Left cardiac atrium (tissue), 4 donors: ENCODE measurements at regions not wholly inside any gene's neighbourhood (a gene's known extent, or its start where the extent isn't known, plus 50 kb on each side); places are given as distances from the start of the nearest gene placed in this dataset.

Source experiments
- ATAC-seq, 2 donors: fragments of 200-7000 bp; cut with Tn5 transposase; one replicate each; pipeline ENCODE4 v1.9.1; 2020; ENCODE audit warnings: mild to moderate bottlenecking in 2 of 2, moderate library complexity in 2 of 2
- DNase-seq: peaks from one replicate; pipeline ENCODE4 v3.0.0-alpha.2; 2020
- intact Hi-C, 2 donors: fragments of 100-400 bp; cut with DNase I; formaldehyde crosslinking; loops; one replicate each; pipeline versions ENCODE4 v1.14.1 to v1.15.1; 2022 to 2023
- donor health status: DM: no; HTN: yes; CAD: no.
- donor health status: DM: no; HTN: yes; CAD: no; lungs with severe emphysema.
- donor health status: DM: yes; HTN: yes; CAD: no.
- donor health status: Dilated cardiomyopathy.

DNA sequence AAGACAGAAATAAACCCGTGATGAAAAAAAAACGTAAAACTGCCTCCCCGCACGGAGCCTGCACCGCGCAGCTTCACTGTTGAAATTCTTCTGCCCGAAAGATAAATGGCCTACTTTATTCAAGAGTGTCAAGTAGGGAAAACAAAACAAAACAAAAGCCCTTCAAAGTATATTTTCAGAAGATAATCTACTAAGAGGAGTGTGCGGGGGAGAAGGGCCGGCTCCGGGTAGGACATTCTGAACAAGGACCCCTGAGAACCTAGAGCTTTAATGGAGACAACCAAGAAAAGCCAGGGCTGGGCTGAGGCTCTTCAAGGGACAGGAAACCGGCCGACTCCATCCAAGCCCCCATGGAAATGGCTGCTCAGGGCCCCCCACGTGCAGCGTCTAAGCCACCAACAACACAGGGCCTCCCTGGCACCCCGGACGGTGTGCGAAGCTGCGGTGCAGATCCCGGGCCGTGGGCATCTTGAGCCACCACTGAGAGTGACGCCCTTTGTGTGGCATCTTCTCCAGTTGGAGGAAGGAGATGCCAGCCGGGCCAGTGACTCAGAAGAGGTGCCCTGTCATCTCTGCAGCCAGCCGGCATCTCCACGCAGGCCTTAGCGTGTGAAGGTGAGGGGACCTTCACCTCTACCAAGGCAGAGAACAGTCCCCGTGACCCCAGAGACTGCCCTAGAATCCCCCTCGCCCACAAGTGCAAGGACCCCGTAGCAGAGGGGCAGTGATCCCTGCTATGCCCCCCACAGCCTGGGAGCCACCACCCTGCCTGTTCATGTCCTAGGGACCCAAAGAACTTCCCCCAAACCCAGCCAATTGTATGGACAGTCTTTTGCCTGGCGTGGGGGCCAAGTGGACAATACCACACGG is 250.8 kb downstream of the C16orf95 start:
- ATAC-seq (no peak), DNase-seq (no peak)
- intact Hi-C loops, result loop anchor here in 1 of 2 donors (10.0 kb wide), 1 partner anchor 208 kb away; no protein-coding TSS in a partner anchor

GRCh38 chr16:87067003-87067556 is 250.1 kb downstream of the C16orf95 start:
- ATAC-seq, result no peak
- intact Hi-C loops, result loop anchor here in 1 of 2 donors (10.0 kb wide), 1 partner anchor 208 kb away; no protein-coding TSS in a partner anchor
- DNase-seq, result no peak

GRCh38 chr16:87067836-87068761 is 249.1 kb downstream of the C16orf95 start:
- DNase-seq (no peak), ATAC-seq (no peak)
- intact Hi-C loops, result loop anchor here in 1 of 2 donors (10.0 kb wide), 1 partner anchor 207 kb away; no protein-coding TSS in a partner anchor

- intact Hi-C loops, result loop anchor here in 1 of 2 donors (10.0 kb wide), 1 partner anchor 206 kb away; no protein-coding TSS in a partner anchor
- DNase-seq (no peak), ATAC-seq (no peak)
These were observed 248.4 kb downstream of the C16orf95 start for GRCh38 chr16:87068762-87069150.

DNA sequence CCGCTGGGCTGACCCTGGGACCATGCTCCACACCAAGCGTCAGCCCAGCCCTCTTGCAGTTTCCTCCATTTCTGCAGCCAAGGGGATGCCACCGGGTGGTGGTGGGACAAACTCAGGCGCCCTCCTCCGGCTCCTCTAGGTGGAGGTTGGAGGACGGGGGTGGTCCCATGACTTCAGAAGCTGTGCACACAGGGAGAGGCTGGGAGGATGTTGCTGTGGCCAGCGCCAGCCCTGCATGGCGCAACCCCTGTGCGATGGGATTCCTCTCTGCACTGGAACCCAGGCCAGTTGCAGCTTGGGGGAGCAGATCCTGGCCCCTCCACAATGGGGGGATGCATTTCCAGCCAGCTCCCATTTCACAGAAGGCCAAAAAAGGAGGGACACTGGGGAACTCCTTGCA is 246.5 kb downstream of the C16orf95 start:
- intact Hi-C loops, result no loop called here
- DNase-seq (no peak), ATAC-seq (no peak)

GRCh38 chr16:87072101-87072500 is 245.1 kb downstream of the C16orf95 start:
- no peak for ATAC-seq
- DNase-seq, result no peak
- intact Hi-C loops, result no loop called here

DNA sequence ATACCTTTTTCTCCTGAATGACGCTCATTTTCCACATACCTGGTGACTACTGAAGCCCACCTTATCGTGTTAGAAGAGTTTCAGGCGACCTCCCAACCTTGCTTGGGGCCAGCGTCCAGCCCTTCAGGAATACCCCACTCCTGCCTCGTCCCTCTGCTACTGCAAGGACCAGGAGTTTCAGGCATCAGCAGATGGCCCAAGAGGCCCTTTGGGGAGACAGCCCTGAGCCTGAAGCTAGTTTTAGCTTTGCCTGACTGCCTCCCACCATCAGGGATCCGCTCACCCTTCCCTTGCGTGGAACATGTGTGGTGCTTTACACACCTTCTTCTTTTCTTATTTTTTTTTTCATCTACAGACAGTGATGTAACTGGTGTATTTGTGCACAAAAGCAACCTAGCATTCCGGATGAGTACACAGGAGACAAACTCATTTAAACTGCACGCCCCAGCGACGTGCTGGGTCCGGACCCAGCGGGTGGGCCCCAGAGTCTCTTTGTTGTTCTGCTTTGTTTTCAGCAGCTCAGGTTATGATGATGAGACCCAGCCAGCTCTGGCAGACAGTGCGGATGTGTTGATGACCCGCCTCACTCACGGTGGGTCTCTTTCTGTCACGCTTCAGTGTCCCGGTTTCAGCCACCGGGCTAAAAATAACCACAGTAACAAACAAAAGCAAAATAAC is 242.4 kb downstream of the C16orf95 start:
- intact Hi-C loops, result no loop called here
- ATAC-seq, result no peak
- no peak for DNase-seq

DNA sequence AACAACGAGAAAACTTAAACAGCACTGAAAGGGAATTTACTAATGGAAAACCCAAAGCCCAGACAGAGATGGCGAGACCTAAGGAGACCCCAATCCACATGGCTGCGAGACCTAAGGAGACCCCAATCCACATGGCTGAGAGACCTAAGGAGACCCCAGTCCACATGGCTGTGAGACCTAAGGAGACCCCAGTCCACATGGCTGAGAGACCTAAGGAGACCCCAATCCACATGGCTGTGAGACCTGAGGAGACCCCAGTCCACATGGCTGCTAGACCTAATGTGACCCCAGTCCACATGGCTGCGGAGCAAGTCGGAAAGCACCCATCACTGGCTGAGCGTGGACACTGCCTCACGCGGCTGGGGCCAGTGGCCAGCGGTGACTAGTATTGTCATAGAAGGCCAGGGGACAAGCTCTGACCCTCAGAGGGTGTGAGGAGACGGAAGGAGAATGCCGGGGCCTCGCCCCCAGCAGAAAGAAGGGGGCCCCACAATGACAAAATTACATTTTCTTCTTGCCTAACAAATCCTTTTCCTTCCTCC is 241.8 kb downstream of the C16orf95 start:
- no peak for DNase-seq
- intact Hi-C loops, result no loop called here
- ATAC-seq, result no peak

DNA sequence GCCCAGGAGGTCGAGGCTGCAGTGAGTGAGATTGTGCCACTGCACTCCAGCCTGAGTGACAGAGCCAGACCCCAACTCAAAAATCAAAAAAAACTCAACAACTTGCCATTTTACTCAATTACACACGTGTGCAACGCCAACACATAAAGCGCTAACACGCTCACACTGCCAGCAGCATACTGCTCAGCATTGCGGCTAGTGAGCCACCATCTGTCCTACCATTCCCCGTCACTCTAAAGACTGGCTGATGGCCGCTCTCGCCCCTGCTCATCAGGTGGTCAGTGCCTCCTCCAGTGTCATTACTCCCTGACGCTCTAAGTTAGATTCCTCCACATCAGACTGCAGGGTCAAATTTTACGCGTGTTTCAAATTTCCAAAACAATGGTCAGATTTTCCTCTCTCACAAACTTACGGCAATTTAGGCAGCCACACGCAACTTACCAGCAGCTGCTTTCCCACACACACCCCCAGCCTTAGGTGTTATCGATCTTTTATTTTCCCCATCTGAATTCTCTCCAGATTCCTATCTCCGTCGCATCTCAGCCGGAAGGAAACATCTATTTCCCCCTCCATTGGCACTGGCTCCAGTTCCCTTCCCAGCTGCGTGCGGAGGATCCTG is 240.8 kb downstream of the C16orf95 start:
- intact Hi-C loops, result no loop called here
- no peak for ATAC-seq
- no peak for DNase-seq

DNA sequence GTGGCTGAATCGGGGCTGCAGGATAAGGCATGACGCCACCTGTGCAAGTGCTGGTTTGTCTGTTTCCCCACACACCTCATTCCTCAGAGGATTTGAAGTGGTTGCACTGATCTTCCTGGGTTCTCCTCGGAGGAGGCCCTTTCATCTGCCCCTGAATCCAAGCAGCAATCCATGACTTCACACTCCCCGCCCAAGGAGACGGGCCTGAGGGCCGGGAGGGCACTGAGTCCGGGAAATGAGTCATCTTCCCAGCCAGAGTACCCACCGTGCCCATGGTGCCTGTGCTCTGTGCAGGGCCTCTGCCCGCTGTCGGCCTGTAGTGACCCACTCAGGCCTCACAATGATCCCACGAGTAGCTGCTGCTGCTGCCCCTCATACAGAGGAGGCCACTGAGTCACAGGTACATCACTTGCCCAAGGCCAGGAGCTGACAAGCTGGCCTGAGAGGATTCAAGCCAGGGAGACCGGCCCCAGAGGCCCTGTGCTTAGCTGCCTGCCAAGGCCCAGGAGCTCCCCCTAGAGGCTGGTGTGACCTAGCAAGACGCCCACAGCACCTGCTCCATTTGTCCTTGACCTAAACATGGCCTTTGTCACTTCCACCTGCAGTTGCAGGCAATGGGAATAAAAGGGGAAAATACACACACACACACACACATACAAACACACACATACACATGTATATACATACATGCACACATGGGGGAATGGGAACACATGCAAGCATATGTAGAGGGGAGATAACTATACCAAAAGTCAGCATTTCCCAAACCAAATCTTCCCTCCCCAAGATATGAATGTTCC is 240.0 kb downstream of the C16orf95 start:
- ATAC-seq, result peak in 1 of 2 donors; percentile 60
- intact Hi-C loops, result no loop called here

GRCh38 chr16:87077750-87078127 is 239.5 kb downstream of the C16orf95 start:
- intact Hi-C loops, result no loop called here
- no peak for DNase-seq
- no peak for ATAC-seq

More for the DNA sequence above, 240.0 kb downstream of the C16orf95 start:
- peak; percentile 55 for DNase-seq

DNA sequence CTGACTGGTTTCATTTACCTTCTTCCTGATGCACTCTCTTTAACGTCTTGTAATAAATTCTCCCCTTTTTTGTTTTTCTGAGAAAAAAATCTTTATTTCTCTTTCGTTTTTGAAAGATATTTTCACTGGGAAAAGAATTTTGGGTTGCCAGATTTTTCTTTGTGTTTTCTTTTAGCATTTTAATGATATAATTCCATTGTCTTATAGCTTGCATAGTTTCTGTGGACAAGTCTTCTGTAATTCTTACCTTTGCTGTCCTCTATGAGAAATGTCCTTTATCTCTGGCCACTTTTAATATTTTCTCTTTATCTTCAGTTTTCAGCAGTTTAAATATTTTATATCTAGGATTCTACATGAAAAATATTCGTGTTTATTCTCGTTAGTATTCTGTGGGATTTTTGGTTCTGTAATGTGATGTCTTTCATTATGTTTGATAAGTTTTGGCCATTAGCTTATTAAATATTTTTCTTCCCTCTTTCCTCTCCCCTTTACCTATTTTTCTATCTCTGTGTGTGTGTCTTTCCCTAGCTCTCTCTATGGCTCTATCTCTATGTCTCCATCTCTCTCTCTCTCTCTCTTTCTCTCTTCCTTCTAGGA is 236.5 kb downstream of the C16orf95 start:
- intact Hi-C loops, result no loop called here
- ATAC-seq, result no peak
- DNase-seq, result no peak

DNA sequence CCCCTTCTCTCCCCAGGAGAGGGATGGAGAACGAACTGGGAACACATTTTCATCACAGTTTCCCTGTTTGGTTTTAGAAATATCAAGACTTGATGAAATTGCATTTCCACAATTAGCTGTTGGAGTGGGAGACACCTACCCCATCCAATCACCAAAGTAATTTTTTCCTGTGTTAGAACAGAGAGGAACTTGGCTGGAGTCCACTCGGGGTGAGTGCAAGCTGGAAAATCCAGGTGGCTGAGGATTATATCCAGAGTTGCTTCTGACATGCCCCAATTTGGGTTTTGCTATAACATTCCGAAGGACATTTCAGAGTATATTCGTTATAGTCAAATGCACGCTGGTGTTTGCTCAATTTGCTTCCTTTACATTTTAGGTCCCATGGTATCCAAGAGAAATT is 231.8 kb downstream of the C16orf95 start:
- ATAC-seq (no peak), DNase-seq (no peak)
- intact Hi-C loops, result no loop called here

DNA sequence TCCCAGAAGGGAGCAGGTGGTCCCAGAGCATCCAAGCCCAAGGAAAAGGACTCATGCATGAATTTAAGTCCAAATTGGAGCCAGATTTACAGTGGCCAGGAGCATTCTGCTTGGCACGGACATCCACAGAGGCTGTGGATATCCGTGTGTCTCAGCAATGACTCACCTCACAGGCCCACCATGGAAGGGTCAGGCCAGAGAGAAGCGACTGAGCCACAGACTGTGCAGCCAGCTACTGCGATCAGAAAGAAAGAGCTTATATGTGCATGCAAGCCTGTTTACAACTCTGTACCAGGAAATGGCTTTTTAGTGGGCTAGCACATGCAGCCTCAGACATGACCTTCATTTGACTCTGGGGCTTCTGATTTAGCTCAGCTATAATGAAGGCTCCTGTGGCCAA is 231.0 kb downstream of the C16orf95 start:
- ATAC-seq (no peak), DNase-seq (no peak)
- intact Hi-C loops, result no loop called here

- DNase-seq, result no peak
- intact Hi-C loops, result no loop called here
- no peak for ATAC-seq
These were observed 230.6 kb downstream of the C16orf95 start for GRCh38 chr16:87086575-87086974.

GRCh38 chr16:87092958-87093357 is 224.2 kb downstream of the C16orf95 start:
- DNase-seq (no peak), ATAC-seq (no peak)
- intact Hi-C loops, result no loop called here
